ENCODE measurements at regions not wholly inside any gene's neighbourhood (a gene's known extent, or its start where the extent isn't known, plus 50 kb on each side); places are given as distances from the start of the nearest gene placed in this dataset.

DNA sequence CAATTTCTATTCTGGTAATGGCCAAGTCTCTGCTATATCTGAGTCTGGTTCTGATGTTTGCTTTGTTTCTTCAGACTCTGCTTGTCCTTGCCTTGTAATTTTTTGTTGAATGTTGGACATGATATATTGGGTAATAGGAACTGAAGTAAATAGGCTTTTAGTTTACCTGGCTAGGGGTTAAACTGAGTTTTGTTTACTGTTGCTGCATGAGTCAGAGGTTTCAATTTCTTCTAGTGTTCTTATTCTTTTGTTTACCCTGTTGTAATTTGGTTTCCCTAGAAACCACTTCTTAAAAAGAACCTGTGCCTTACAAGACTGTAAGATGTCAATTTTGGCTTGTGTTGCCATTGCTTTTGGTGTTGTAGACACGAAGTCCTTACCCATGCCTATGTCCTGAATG lies 285.0 kb upstream of the KCNH7 start:
- ChIA-PET POLR2A (no interaction called here), CTCF (no interaction called here)
- H3K9me3 Mint-ChIP-seq (ENCODE audit: unreplicated experiment) = no peaks in the 10 kb centered on the region
- DNase-seq (ENCODE audit: unreplicated experiment) = no peak
- H3K27ac Mint-ChIP-seq (ENCODE audit: low read depth, unreplicated experiment) = no peak overlapping the region
- H3K36me3 Mint-ChIP-seq (ENCODE audit: insufficient read depth, unreplicated experiment) = no peaks in the 10 kb centered on the region
- no peak overlapping the region for H3K4me3 Mint-ChIP-seq (ENCODE audit: unreplicated experiment)
- intact Hi-C loops (cut with micrococcal nuclease) = no loop called here
- no TSS peak for BruUV-seq (replicated peaks)
- no peak for TF ChIP-seq CTCF (IDR thresholded peaks at IDR 0.05; ENCODE audit: unreplicated experiment)
- H3K4me1 Mint-ChIP-seq (ENCODE audit: insufficient read depth, unreplicated experiment) = no peaks in the 10 kb centered on the region
- peaks cover 56% of the 10 kb centered on the region for H3K27me3 Mint-ChIP-seq (ENCODE audit: insufficient read depth, unreplicated experiment)

GRCh38 chr2:163122257-163122656 lies 283.7 kb upstream of the KCNH7 start:
- no TSS peak for BruUV-seq (replicated peaks)
- intact Hi-C loops (cut with micrococcal nuclease) = no loop called here
- DNase-seq (ENCODE audit: unreplicated experiment) = no peak
- no peak overlapping the region for H3K27ac Mint-ChIP-seq (ENCODE audit: low read depth, unreplicated experiment)
- no peaks in the 10 kb centered on the region for H3K4me1 Mint-ChIP-seq (ENCODE audit: insufficient read depth, unreplicated experiment)
- no peaks in the 10 kb centered on the region for H3K9me3 Mint-ChIP-seq (ENCODE audit: unreplicated experiment)
- ChIA-PET POLR2A (no interaction called here), CTCF (no interaction called here)
- no peak overlapping the region for H3K4me3 Mint-ChIP-seq (ENCODE audit: unreplicated experiment)
- no peaks in the 10 kb centered on the region for H3K36me3 Mint-ChIP-seq (ENCODE audit: insufficient read depth, unreplicated experiment)
- peaks cover 57% of the 10 kb centered on the region for H3K27me3 Mint-ChIP-seq (ENCODE audit: insufficient read depth, unreplicated experiment)
- TF ChIP-seq CTCF (IDR thresholded peaks at IDR 0.05; ENCODE audit: unreplicated experiment) = no peak

DNA sequence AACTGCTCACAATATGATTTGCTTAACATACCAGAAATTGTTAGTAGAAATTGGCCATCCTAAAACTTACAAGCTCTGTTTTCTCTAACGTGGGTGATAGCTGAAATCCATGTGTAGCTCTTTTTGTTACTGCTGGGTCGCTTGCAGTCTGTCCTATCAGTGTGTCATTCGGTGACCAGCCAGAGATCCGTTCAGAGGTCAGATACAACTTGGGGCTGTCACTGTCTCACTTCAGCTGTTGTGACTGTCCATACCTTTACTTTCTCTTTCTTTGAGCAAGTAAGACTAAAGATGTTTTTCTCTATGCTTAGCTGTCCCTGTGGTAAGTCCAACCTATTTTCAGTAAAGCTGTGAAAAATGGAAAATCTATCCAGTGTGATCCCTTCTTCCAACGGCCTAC lies 282.9 kb upstream of the KCNH7 start:
- H3K4me1 Mint-ChIP-seq (ENCODE audit: insufficient read depth, unreplicated experiment) = no peaks in the 10 kb centered on the region
- intact Hi-C loops (cut with micrococcal nuclease) = no loop called here
- no peak for TF ChIP-seq CTCF (IDR thresholded peaks at IDR 0.05; ENCODE audit: unreplicated experiment)
- H3K9me3 Mint-ChIP-seq (ENCODE audit: unreplicated experiment) = no peaks in the 10 kb centered on the region
- DNase-seq (ENCODE audit: unreplicated experiment) = no peak
- peaks cover 59% of the 10 kb centered on the region for H3K27me3 Mint-ChIP-seq (ENCODE audit: insufficient read depth, unreplicated experiment)
- no TSS peak for BruUV-seq (replicated peaks)
- no peak overlapping the region for H3K4me3 Mint-ChIP-seq (ENCODE audit: unreplicated experiment)
- no peak overlapping the region for H3K27ac Mint-ChIP-seq (ENCODE audit: low read depth, unreplicated experiment)
- ChIA-PET POLR2A (no interaction called here), CTCF (interaction anchor here (0.5 kb wide), 1 partner anchor 144 kb away, joined by 4 read pairs; no protein-coding TSS in a partner anchor)
- no peaks in the 10 kb centered on the region for H3K36me3 Mint-ChIP-seq (ENCODE audit: insufficient read depth, unreplicated experiment)

- CTCF ChIA-PET = interaction anchor here (1.2 kb wide), 1 partner anchor 10 kb away, joined by 3 read pairs; no protein-coding TSS in a partner anchor
- no peak overlapping the region for H3K27ac Mint-ChIP-seq (ENCODE audit: low read depth, unreplicated experiment)
Observed at GRCh38 chr2:163119966-163120365, 281.4 kb upstream of the KCNH7 start.

More at GRCh38 chr2:163119966-163120365, 281.4 kb upstream of the KCNH7 start:
- no peak for TF ChIP-seq CTCF (IDR thresholded peaks at IDR 0.05; ENCODE audit: unreplicated experiment)
- BruUV-seq (replicated peaks) = no TSS peak
- no peak overlapping the region for H3K4me3 Mint-ChIP-seq (ENCODE audit: unreplicated experiment)
- peaks cover 74% of the 10 kb centered on the region for H3K27me3 Mint-ChIP-seq (ENCODE audit: insufficient read depth, unreplicated experiment)
- intact Hi-C loops (cut with micrococcal nuclease) = no loop called here
- DNase-seq (ENCODE audit: unreplicated experiment) = no peak
- POLR2A ChIA-PET = no interaction called here
- no peaks in the 10 kb centered on the region for H3K36me3 Mint-ChIP-seq (ENCODE audit: insufficient read depth, unreplicated experiment)
- no peaks in the 10 kb centered on the region for H3K9me3 Mint-ChIP-seq (ENCODE audit: unreplicated experiment)
- H3K4me1 Mint-ChIP-seq (ENCODE audit: insufficient read depth, unreplicated experiment) = no peaks in the 10 kb centered on the region
